ENCODE measurements at regions not wholly inside any gene's neighbourhood (a gene's known extent, or its start where the extent isn't known, plus 50 kb on each side); places are given as distances from the start of the nearest gene placed in this dataset.

DNA sequence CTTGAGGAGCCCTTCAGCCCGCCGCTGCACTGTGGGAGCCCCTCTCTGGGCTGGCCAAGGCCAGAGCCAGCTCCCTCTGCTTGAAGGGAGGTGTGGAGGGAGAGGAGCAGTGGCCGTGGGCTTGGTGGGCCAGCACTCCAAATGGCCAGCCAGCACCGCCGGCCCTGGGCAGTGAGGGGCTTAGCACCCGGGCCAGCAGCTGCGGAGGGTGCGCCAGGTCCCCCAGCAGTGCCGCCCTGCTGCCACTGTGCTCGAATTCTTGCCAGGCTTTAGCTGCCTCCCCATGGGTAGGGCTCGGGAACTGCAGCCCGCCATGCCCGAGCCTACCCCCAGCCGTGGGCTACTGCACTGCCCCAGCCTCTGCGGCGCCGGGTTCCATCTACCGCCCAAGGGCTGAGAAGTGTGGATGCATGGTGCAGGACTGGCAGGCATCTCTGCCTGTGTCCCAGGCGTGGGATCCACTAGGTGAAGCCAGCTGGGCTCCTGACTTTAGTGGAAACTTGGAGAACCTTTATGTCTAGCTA is 82.7 kb downstream of the KCNA4 start:
- no peak for ATAC-seq
- Histone ChIP-seq H3K9me3 (no peaks in the 10 kb centered on the region), H3K4me1 (no peaks in the 10 kb centered on the region), H3K27ac (no peak overlapping the region), H3K4me3 (no peak overlapping the region), H3K36me3 (no peaks in the 10 kb centered on the region), H3K27me3 (no peaks in the 10 kb centered on the region)
- no peak for TF ChIP-seq POLR2A (IDR thresholded peaks at IDR 0.05)
- TF ChIP-seq, protein P1, sequence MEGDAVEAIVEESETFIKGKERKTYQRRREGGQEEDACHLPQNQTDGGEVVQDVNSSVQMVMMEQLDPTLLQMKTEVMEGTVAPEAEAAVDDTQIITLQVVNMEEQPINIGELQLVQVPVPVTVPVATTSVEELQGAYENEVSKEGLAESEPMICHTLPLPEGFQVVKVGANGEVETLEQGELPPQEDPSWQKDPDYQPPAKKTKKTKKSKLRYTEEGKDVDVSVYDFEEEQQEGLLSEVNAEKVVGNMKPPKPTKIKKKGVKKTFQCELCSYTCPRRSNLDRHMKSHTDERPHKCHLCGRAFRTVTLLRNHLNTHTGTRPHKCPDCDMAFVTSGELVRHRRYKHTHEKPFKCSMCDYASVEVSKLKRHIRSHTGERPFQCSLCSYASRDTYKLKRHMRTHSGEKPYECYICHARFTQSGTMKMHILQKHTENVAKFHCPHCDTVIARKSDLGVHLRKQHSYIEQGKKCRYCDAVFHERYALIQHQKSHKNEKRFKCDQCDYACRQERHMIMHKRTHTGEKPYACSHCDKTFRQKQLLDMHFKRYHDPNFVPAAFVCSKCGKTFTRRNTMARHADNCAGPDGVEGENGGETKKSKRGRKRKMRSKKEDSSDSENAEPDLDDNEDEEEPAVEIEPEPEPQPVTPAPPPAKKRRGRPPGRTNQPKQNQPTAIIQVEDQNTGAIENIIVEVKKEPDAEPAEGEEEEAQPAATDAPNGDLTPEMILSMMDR (IDR thresholded peaks at IDR 0.05 in 4 of 5, conservative IDR thresholded peaks at IDR 0.05 in 1 of 5): no peak
- no peak for DNase-seq
- in situ Hi-C loops (cut with MboI; ENCODE audit: low sequenced_read_pairs in 4 of 4): no loop called here
- intact Hi-C loops (cut with DNase I; ENCODE audit: low total_unique reads): no loop called here

DNA sequence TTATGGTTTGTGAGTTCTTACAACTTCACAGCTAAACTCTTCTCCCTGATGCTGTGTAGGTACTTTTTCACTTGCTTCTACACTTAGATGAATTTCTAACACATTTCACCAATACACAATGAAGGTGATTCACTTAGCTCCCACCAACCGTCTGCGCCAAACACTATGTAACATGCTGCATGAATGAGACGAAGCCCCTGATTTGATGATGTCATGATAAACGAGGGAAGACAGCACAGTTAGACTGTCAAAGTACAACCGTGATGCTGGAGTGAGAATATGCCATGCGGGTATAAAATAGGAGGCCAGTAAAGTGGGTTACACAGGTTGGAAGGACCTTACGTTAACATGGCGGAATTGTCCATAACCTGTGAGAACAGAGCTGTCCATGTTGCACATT is 100.8 kb downstream of the KCNA4 start:
- no peak for ATAC-seq
- in situ Hi-C loops (cut with MboI; ENCODE audit: low sequenced_read_pairs in 4 of 4): no loop called here
- Histone ChIP-seq H3K27ac (no peak overlapping the region), H3K36me3 (no peaks in the 10 kb centered on the region), H3K4me1 (no peaks in the 10 kb centered on the region), H3K27me3 (no peaks in the 10 kb centered on the region), H3K4me3 (no peak overlapping the region), H3K9me3 (no peaks in the 10 kb centered on the region)
- no peak for TF ChIP-seq POLR2A (IDR thresholded peaks at IDR 0.05)
- TF ChIP-seq, protein P1 (IDR thresholded peaks at IDR 0.05 in 4 of 5, conservative IDR thresholded peaks at IDR 0.05 in 1 of 5): no peak
- no peak for DNase-seq
- intact Hi-C loops (cut with DNase I; ENCODE audit: low total_unique reads): no loop called here

DNA sequence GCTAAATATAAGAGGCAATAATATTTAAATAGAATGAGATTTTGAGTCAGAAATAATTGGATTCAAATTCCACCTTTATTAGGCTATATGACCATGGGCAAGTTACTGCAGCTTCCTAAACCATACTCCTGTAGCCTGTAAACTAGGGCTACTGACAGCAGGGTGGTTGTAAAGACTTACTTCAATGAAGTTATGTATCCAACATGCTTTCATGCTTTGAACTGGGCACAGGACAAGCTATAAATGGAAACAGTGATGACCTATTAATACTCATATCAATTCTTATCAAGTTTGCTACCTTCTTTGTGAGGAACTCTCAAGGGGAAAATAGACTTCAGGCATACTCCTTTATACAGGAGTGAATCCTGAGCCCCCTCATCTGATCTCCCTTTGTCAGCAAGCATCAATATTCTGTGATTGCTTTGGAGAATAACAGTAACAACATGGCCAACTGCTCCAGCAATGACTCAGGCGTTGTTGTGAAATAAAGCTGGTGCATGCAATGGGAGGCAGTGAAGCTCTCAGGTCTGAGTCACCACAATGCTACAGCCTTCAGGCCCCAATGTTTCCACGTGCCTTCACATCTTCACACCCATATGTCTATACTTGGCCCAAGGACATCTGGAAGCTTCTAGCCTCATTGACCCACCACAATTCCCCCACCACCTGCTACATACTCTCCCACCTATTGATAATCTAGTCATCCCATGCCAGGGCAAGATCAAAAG is 102.5 kb downstream of the KCNA4 start:
- Histone ChIP-seq H3K9me3 (no peaks in the 10 kb centered on the region), H3K27ac (no peak overlapping the region), H3K36me3 (no peaks in the 10 kb centered on the region), H3K4me3 (no peak overlapping the region), H3K4me1 (no peaks in the 10 kb centered on the region), H3K27me3 (no peaks in the 10 kb centered on the region)
- intact Hi-C loops (cut with DNase I; ENCODE audit: low total_unique reads) (no loop called here), in situ Hi-C loops (cut with MboI; ENCODE audit: low sequenced_read_pairs in 4 of 4) (no loop called here)
- TF ChIP-seq, protein P1 (IDR thresholded peaks at IDR 0.05 in 4 of 5, conservative IDR thresholded peaks at IDR 0.05 in 1 of 5): no peak
- no peak for TF ChIP-seq POLR2A (IDR thresholded peaks at IDR 0.05)
- DNase-seq: no peak
- no peak for ATAC-seq

DNA sequence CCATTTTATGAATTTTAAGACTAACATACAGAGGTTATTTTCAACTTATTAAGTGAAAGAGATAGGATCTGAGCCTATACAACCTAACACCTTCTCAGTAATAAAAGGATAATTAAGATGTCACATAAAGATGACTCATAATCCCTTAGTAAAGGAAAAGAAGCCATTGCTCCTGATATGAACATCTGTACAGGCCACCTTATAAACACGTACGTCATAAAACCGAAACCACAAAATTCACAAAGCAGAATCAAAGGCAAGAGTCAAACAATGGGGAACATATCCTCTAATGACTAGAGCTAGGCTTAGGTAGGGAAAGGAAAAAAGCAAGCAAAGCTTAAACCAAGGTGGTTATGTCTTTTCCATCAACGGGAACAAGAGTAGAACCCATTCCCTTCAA is 103.5 kb downstream of the KCNA4 start:
- Histone ChIP-seq H3K4me3 (no peak overlapping the region), H3K4me1 (no peaks in the 10 kb centered on the region), H3K27me3 (no peaks in the 10 kb centered on the region), H3K9me3 (no peaks in the 10 kb centered on the region), H3K36me3 (no peaks in the 10 kb centered on the region), H3K27ac (no peak overlapping the region)
- TF ChIP-seq POLR2A (IDR thresholded peaks at IDR 0.05): no peak
- TF ChIP-seq, protein P1 (IDR thresholded peaks at IDR 0.05 in 4 of 5, conservative IDR thresholded peaks at IDR 0.05 in 1 of 5): no peak
- DNase-seq (no peak), ATAC-seq (no peak)
- in situ Hi-C loops (cut with MboI; ENCODE audit: low sequenced_read_pairs in 4 of 4): no loop called here
- intact Hi-C loops (cut with DNase I; ENCODE audit: low total_unique reads): no loop called here
